Caco-2 (cell line): ENCODE measurements at regions not wholly inside any gene's neighbourhood (a gene's known extent, or its start where the extent isn't known, plus 50 kb on each side); places are given as distances from the start of the nearest gene placed in this dataset.

Experiments
- BruUV-seq: library from RNA; stranded (reverse); fragments of 400-500 nt; replicated peaks from 2 replicates; lab custom pipeline; 2021; lab: Mats Ljungman, UMichigan
- CTCF ChIA-PET: fragments of 300-600 bp; sonication (Branson Sonifier 250); formaldehyde crosslinking; loops from one replicate; lab custom pipeline; 2022; ENCODE audit warnings: antibody characterized with exemption; lab: Charles Lee
- POLR2A ChIA-PET: fragments of 300-600 bp; sonication (Branson Sonifier 250); formaldehyde crosslinking; loops from one replicate; lab custom pipeline; 2022; ENCODE audit warnings: antibody characterized with exemption; lab: Charles Lee
- DNase-seq, 2 experiments: peaks; one replicate each; pipeline versions ENCODE4 v3.0.0 to v3.0.0-alpha.2; 2020 to 2022
- H3K27me3 ChIP-seq: replicated peaks from 2 replicates; pipeline ENCODE4 v1.6.0; 2011; ENCODE audit warnings: low read length; ENCODE audit not compliant: control insufficient read depth, insufficient read depth
- H3K36me3 ChIP-seq: 2 replicates; pipeline ENCODE4 v1.5.1; 2011; ENCODE audit warnings: low read length; ENCODE audit not compliant: control insufficient read depth, insufficient read depth
- H3K4me1 ChIP-seq: fragments of 250-450 bp; sonication (Bioruptor Pico); 2 replicates; pipeline ENCODE4 v1.5.1; 2020; ENCODE audit warnings: mild to moderate bottlenecking
- H3K4me3 ChIP-seq: 2 replicates; pipeline ENCODE4 v1.5.1; 2011; ENCODE audit warnings: low read depth, mild to moderate bottlenecking, control low read depth, low read length
- H3K9me3 ChIP-seq: fragments of 250-450 bp; sonication (Bioruptor Pico); 2 replicates; pipeline ENCODE4 v1.5.1; 2020; ENCODE audit warnings: mild to moderate bottlenecking, moderate library complexity
- H3K27ac Mint-ChIP-seq: one replicate; pipeline ENCODE4 v1.8.0; 2022; ENCODE audit warnings: mixed read lengths; ENCODE audit not compliant: unreplicated experiment
- H3K27me3 Mint-ChIP-seq: one replicate; pipeline ENCODE4 v1.8.0; 2022; ENCODE audit warnings: mixed read lengths; ENCODE audit not compliant: insufficient read depth, unreplicated experiment
- H3K36me3 Mint-ChIP-seq: one replicate; pipeline ENCODE4 v1.8.0; 2022; ENCODE audit warnings: mild to moderate bottlenecking, mixed read lengths; ENCODE audit not compliant: insufficient read depth, unreplicated experiment
- H3K4me1 Mint-ChIP-seq: one replicate; pipeline ENCODE4 v1.8.0; 2022; ENCODE audit warnings: low read depth, mixed read lengths; ENCODE audit not compliant: unreplicated experiment
- H3K4me3 Mint-ChIP-seq: one replicate; pipeline ENCODE4 v1.8.0; 2022; ENCODE audit warnings: mild to moderate bottlenecking, moderate library complexity, mixed read lengths; ENCODE audit not compliant: unreplicated experiment
- H3K9me3 Mint-ChIP-seq: one replicate; pipeline ENCODE4 v1.8.0; 2022; ENCODE audit warnings: mixed read lengths; ENCODE audit not compliant: unreplicated experiment
- CTCF ChIP-seq, 2 experiments: fragments of 200-600 bp in 1 of 2; IDR thresholded peaks; 1 replicate in 1 of 2; 2 replicates in 1 of 2; pipeline versions ENCODE4 v1.5.1 to v1.8.0; 2011 to 2022; ENCODE audit warnings: antibody characterized with exemption in 1 of 2, control low read depth in 1 of 2, inconsistent platforms in 1 of 2, low read depth in 1 of 2, low read length in 1 of 2, mild to moderate bottlenecking in 1 of 2, moderate library complexity in 1 of 2; ENCODE audit not compliant: insufficient read depth in 1 of 2, severe bottlenecking in 1 of 2, unreplicated experiment in 1 of 2
- intact Hi-C: fragments of 100-400 bp; cut with micrococcal nuclease; formaldehyde crosslinking; loops from one replicate; pipeline ENCODE4 v1.10.0; 2022; ENCODE audit not compliant: unreplicated experiment

GRCh38 chr17:55965051-55965450 lies 188.2 kb upstream of the ANKFN1 start:
- H3K9me3 Mint-ChIP-seq, result no peaks in the 10 kb centered on the region
- H3K4me3 Mint-ChIP-seq, result no peak overlapping the region
- no peaks in the 10 kb centered on the region for H3K4me1 ChIP-seq
- H3K4me3 ChIP-seq, result no peak overlapping the region
- H3K27me3 Mint-ChIP-seq, result peaks cover 27% of the 10 kb centered on the region
- H3K9me3 ChIP-seq, result no peaks in the 10 kb centered on the region
- no peaks in the 10 kb centered on the region; the same call in 1 of the 2 replicates for H3K27me3 ChIP-seq
- no TSS peak for BruUV-seq
- H3K36me3 ChIP-seq, result no peaks in the 10 kb centered on the region
- no peak for TF ChIP-seq CTCF (IDR thresholded peaks at IDR 0.05; ENCODE audit: insufficient read depth in 1 of 2, low read depth in 1 of 2, low read length in 1 of 2, severe bottlenecking in 1 of 2, unreplicated experiment in 1 of 2)
- intact Hi-C loops, result no loop called here
- H3K36me3 Mint-ChIP-seq, result no peaks in the 10 kb centered on the region
- no peaks in the 10 kb centered on the region for H3K4me1 Mint-ChIP-seq
- ChIA-PET POLR2A (no interaction called here), CTCF (no interaction called here)
- DNase-seq, result no peak
- no peak overlapping the region for H3K27ac Mint-ChIP-seq

- CTCF ChIA-PET, result no interaction called here
- no peak overlapping the region for H3K4me3 Mint-ChIP-seq
- no peak overlapping the region for H3K27ac Mint-ChIP-seq
- Histone ChIP-seq H3K9me3 (no peaks in the 10 kb centered on the region), H3K36me3 (no peaks in the 10 kb centered on the region), H3K4me3 (no peak overlapping the region), H3K27me3 (peaks cover 1% of the 10 kb centered on the region), H3K4me1 (no peaks in the 10 kb centered on the region)
- intact Hi-C loops, result no loop called here
- no peak for DNase-seq
- H3K27me3 Mint-ChIP-seq, result peaks cover 11% of the 10 kb centered on the region
- H3K36me3 Mint-ChIP-seq, result no peaks in the 10 kb centered on the region
- POLR2A ChIA-PET, result interaction anchor here (0.6 kb wide), 1 partner anchor 450 kb away, joined by 10 read pairs; no protein-coding TSS in a partner anchor
- BruUV-seq, result no TSS peak
- no peak for TF ChIP-seq CTCF (IDR thresholded peaks at IDR 0.05; ENCODE audit: insufficient read depth in 1 of 2, low read depth in 1 of 2, low read length in 1 of 2, severe bottlenecking in 1 of 2, unreplicated experiment in 1 of 2)
- H3K4me1 Mint-ChIP-seq, result no peaks in the 10 kb centered on the region
- H3K9me3 Mint-ChIP-seq, result no peaks in the 10 kb centered on the region
These were observed 183.5 kb upstream of the ANKFN1 start for GRCh38 chr17:55969562-55970324.

GRCh38 chr17:55978578-55978977 lies 174.7 kb upstream of the ANKFN1 start:
- H3K4me3 Mint-ChIP-seq, result no peak overlapping the region
- CTCF ChIA-PET, result no interaction called here
- H3K27me3 ChIP-seq, result no peaks in the 10 kb centered on the region
- no peak for TF ChIP-seq CTCF (IDR thresholded peaks at IDR 0.05; ENCODE audit: insufficient read depth in 1 of 2, low read depth in 1 of 2, low read length in 1 of 2, severe bottlenecking in 1 of 2, unreplicated experiment in 1 of 2)
- H3K9me3 ChIP-seq, result no peaks in the 10 kb centered on the region
- POLR2A ChIA-PET, result no interaction called here
- no TSS peak for BruUV-seq
- H3K36me3 Mint-ChIP-seq, result no peaks in the 10 kb centered on the region
- no peaks in the 10 kb centered on the region for H3K36me3 ChIP-seq
- H3K27me3 Mint-ChIP-seq, result peaks cover 4% of the 10 kb centered on the region
- H3K4me1 ChIP-seq, result no peaks in the 10 kb centered on the region
- no peaks in the 10 kb centered on the region for H3K4me1 Mint-ChIP-seq
- no peak overlapping the region for H3K27ac Mint-ChIP-seq
- intact Hi-C loops, result no loop called here
- H3K4me3 ChIP-seq, result no peak overlapping the region
- no peaks in the 10 kb centered on the region for H3K9me3 Mint-ChIP-seq
- DNase-seq, result no peak
